Activated CD8-positive, alpha-beta memory T cell treated with anti-CD3 and anti-CD28 coated beads, Interleukin-2, amount 50 U/mL, for 4 hours (primary cell): ENCODE measurements at regions not wholly inside any gene's neighbourhood (a gene's known extent, or its start where the extent isn't known, plus 50 kb on each side); places are given as distances from the start of the nearest gene placed in this dataset.
"Not testable (repeated sequence)": the region's sequence is repeated elsewhere in the genome, so short reads cannot be mapped to it uniquely, and the experiment has no call there.

Source experiments
- DNase-seq: peaks from one replicate; pipeline ENCODE4 v3.0.0-alpha.2; 2020

DNA sequence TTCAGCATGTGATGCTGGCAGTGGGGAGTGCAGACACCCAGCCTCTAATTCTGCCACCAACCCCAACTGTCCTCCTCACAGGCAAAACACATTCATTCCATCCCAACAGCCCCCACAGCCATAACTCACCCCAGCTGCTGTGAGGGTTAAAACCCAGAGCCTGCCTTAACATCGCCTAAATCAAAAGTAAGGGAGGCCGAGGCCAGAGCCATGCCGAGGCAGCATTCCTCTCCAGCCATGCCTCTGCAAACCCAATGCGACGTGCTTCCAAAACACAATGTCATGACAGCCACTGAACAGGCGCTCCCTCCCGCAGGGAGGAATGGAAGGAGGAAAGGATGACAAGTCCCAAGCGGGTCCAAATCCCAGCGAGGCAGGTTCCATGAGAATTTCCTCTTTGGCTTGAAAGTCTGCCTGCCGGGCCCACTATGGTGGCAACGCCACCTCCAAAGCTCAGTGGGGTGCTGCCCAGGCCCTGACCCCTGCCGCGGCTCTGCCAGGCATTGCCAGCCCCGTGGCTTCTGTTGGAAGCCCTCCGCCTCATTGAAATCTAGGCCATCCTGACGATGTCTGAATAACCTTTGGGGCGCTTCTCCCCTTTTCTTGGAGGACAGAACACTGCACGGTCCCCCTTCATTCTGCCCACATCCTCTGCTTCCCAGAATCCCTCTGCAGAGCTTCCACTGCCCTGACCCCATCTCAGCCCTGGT, 472.3 kb downstream of the BRD1 start:
- no peak for DNase-seq

DNA sequence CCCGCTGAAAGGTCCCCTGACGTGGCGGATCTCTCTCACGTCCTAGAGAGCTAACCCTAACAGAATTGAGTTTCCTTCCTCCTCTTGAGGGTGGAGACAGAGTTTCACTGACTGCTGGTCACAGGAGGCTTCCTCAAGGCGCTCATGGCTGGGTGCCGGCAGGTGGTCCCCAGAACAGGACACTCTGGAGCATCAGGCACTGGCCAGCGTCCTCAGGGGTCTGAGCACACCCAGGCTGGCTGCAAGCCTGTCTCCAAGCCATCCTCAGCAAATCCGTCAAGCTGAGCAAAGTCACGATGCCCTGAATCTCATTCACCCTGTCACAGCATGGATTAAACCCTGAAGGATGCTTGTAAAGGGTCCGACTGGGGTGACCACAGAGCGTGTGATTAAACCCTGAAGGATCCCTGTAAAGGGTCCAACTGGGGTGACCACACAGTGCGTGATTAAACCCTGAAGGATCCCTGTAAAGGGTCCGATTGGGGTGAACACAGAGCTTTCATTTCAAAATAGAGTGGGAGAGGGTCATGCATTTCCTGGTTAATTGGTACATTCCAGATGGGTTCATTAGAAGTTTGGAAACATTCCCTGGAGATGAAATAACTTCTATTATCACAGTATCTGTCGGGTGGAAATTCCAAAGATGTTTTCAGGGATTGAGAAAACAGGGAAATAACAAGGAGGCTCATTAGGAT, 473.0 kb downstream of the BRD1 start:
- DNase-seq = no peak

DNA sequence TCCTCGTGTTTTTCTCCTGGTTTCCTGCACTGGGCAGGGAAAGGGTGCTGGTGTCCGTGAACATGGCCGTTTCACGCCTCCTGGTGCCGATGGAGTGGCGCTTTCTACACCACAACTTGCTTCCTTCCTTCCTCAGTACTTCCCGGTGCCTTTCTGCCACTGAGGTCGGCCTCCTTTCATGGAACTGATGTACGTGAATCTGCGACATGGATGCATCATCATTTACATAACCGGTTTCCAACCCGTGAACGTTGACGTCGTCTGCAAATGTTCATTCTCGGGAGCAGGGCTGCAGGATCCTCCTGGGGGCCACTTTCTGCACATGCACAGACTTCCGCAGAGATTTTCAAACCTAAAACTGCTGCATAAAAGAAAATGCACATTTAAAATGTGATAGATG, 474.4 kb downstream of the BRD1 start:
- DNase-seq = no peak

DNA sequence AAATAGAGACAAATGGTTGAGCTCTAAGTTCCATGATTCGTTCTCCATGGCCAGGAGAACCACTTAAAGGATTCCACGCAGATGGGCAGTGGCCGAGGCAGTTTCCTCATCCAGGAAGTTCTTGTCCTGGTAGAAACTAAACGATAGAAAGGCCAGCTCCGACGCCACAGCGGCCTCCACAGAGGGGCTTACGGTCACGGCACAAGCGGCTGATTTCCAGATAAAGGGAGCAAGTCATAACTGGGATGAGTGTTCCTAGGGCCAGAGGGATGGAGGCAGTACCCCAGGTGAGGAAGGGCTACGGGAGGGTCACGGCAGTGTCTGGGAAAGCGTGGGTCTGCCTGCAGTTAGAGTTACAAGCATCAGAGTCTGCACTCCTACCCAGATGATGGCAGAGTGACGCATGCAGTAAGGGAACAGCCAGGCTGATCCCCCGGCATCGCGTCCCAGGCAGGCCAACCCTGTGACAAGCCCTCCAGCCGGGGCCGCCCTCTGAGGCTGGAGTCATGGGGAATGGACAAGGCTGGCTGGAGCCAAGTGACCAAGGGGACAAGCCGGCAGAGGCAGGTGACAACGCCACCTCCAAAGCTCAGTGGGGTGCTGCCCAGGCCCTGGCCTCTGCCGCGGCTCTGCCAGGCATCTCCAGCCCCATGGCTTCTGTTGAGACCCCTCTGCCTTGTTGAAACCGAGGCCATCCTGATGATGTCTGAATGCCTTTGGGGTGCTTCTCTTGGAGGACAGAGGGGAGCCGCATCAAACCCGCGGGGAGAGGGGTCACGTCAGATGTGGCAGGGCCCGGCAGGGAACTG, 475.1 kb downstream of the BRD1 start:
- DNase-seq = no peak

DNA sequence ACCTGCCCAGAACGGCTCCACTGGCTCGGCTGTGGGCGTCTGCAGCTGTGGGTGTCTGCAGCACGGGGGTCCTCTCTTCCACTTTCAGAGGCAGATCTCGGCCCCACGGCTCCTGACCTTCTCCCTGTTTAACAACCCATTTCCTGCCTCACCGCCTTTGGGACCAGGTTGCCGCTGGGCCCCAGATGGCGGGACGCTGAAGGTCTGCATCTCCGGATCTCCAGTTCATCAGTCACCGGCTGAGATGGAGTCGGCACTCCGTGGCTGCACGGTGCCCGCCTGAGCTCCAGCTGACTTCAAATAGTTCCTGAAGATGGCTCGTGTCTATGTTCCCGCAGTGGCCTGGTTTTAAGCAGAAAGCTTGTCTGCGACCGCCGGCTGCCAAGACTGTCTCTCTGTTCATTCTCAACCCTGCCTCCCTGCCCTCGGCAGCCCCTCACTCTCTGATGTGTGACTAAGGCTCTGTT, 475.9 kb downstream of the BRD1 start:
- no peak for DNase-seq

DNA sequence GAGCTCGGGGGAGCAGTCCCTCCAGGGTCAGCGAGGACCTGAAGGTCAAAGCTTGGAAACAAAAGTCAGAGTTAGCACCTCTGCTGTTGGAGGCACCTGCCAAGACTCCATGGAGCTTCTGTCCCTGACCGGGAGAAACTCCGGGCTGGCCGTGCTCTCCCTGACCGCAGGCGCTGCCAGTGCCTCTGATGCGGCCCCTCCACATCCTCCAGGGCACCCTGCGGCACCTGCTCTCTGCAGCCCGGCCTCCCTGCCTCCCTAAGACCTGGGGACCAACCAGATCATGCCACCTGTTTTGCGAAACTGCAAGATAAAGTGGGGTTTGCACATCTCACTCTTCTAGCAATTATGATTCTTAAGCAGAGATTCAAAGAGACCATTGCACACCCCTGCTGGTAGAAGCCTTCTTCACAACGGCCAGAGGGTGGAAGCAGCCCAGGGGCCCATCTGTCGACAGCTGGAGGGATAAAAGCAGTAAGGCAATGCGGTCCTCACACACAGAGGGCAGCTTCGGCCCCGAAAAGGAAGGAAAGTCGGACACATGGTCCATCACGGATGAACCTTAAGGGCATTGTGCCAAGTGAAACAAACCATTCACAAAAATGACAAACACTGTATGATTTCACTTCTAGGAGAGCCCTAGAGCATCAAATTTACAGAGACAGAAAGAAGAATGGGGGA, 477.1 kb downstream of the BRD1 start:
- DNase-seq = no peak

DNA sequence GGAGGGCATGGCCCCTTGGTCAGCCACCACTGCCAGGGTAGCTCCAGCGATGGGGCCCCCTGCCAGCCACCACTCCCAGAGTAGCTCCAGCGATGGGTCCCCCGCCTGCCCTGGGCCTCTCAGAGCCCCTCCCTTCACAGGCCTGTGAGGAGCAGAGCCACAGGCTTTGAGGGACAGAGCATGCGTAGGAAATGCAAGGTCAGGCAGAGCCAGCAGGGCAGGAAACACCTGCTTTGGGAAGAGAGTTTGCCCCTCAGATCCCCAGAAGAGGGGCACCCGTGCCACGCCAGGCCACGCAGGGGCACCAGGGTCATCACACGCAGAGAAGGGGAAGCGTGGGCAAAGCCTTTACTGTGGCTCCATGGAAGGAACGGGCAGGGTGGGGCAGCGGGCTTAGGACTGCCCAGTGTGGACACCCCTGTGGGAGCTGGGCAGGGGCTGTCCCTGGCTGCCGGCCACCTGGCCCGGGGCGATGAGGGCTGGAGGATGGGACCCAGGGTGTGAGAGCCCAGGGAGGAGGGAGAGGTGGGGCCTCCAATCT, 477.8 kb downstream of the BRD1 start:
- no peak for DNase-seq

DNA sequence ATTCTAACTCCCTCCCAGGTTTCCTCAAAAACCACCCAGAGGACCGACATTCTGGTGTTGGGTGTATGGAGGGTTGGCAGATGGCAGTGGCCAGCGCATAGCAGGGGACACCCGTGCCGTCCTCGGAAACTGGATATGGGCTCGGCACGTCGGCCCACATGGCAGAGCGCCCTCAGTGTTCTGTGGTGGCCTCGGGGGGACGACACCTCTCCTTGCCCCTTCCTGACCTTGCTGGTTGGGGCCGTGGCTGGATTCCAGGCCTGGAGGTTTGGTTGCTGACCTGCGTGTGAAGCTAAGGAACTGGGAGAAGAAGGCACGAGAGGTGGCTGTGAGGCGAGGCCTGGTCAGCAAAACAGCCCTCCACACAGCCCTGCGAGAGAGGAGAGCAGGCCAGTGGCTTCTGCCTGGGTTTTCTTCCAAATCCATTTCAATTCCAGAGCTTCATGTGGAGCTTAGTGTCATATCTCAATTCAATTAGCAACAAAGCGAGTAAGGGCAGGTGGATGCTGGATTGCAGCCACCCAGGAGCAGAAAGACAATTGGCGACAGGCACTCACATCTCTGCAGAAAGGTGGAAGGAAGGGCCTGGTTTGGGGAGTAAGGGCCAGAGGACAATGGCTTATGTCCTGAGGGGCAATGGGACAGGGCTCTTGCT, 478.4 kb downstream of the BRD1 start:
- DNase-seq = no peak

DNA sequence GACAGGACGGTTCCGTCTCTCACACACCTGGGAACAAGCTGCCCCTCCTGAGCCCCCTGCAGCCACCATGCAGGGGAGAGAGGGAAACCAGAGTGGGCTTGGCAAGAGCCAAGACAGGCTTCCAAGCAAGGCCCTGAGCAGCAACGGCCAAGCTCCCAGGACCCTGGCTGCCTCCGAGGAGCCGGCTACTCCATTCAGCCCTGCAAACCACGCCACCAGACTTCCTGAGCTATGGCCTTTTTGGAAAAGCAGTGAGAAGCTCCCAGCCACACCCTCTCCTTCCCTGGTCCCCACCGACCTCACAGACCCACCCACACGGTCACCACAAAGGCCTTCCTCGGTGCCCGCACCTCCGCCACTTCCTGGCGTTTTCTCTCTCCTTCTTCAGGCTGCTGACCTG, 479.0 kb downstream of the BRD1 start:
- no peak for DNase-seq

DNA sequence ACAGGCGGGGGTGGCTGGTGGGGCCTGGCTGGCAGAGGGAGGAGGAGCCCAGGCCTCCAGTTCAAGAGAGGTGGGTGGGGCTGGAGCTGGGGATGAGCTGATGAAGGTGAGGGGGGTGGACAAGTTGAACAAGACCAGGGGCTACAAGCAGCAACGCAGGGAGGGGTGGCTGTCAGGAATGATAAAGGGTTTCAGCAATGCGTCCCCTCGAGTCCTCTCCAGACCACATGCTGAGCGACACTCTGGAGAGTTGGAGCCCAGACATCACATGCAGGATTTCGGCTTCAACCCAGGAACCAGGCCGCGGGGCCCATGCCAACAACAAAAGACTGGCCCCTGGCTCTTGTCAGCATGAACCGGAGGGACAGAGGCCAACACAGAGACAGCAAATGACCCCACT, 480.3 kb downstream of the BRD1 start:
- DNase-seq = no peak

DNA sequence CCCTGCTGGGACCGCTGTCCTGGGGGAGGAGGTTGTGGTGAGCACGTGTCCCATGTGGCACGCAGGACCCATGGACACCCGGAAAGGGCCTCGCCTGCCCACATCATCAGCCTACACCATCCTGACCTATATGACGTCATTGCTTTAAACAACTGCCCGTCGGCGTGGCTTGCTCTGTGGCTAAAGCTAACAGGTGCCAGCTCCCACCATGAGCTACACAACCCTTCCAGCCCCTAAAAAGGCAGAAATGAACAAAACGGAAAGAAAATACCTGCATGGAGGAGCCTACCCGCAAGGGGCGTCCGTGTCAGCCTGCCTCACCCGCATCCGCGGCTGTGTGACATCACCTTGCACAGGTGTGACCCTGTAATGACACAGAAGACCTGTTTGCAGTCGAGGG, 481.8 kb downstream of the BRD1 start:
- no peak for DNase-seq

DNA sequence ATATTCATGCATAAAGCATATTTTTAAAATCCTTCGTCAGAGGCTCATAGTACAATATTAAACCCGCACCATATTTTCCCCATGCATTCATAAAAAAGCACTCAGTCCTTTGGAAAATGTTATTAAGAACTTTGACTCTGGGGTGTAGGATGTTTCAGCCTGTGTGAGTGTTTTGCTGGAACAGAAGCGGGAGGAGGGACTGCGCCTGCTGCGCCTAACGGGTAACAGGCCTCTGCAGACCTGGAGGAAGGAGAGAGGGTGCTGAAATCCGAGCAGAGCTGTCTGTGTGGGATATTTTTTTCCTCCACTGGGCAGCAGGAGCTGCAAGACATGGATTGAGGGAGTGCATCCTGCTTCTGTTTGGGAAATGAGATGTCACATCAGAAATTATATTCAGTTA, 483.0 kb downstream of the BRD1 start:
- DNase-seq = no peak

DNA sequence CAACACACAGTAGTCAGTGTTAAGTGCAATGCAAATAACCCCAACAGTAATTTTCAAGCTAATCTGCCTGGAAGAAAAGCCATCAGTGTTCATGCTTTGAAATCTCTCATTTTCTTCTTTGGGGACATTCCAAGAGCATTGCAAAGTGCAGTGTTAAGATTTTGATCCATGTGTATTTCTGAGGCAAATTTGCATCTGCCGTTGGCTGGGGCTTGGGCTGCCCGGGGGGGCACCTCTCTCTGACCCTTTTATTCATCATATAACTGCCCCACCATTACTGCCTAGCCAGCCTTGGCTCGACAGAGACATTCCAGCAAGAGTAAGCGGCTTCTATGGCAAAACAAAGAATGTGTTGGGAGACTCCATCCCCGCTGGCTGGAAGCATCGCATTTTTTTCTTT, 483.5 kb downstream of the BRD1 start:
- DNase-seq = no peak

DNA sequence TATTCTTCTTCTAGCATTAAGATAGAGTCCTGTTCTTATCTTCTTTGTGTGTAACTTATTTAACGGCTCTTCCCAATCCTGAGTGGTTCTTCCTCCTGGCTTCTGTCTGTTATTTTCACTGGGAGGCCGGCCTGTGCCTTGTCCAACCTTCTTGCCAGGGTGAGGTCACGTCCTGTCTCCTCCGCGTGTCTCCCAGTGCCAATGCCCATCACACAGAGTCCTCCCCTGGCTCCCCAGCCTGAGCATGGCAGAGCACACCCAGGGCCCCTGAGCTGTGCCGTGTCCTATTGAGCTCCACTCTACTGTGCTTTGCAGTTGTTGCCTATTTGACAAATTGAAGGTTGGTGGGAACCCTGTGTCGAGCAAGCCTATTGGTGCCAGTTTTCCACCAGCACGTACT, 487.3 kb downstream of the BRD1 start:
- DNase-seq = no peak

DNA sequence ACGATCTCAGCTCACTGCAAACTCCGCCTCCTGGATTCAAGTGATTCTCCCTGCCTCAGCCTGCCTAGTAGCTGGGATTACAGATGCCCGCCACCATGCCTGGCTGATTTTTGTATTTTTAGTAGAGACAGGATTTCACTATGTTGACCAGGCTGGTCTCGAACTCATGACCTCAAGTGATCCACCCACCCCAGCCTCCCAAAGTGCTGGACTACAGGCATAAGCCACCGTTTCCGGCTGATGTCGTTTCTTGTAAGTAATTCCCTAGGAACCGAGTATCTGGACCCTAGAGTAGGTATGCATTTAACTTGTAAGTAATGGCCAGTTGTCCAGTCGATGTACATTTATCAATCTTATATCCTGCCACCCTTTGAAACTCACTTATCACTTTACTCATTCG, 491.2 kb downstream of the BRD1 start:
- DNase-seq = not testable (repeated sequence)

DNA sequence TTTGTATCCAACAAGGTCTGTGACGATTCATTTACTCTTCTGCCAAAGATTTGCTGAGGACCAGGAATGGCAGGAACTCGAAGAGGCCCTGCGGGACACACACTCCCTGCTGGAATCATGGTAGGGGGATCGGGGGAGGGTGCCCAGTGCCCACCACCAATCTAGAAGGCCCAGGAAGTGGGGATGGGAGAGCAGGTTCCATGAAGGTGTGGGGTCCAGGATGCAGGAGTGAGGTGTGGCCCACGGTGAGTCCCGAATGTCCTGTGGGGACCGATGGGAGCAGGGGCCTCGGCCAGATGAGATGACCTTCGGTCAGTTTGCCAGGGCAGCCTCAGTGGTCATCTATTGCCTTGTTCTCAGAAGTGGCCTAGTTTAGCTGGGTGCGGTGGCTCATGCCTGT, 492.7 kb downstream of the BRD1 start:
- DNase-seq = no peak

DNA sequence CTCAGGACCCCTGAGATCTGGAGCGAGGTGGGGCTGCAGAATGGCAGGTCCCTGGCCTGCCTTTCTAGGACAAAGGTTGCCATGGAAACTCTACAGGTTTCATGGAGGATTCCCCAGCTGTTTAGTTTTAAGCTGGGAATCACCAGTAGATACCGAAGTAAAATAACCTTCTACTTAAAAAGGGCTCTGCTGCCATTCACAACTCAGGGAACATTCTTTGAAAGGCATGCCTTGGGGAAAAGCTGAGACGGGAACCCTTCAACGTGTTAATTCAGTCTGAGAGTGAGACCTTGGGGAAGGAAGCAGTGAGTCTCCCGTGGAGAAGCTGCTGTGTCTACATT, 493.3 kb downstream of the BRD1 start:
- no peak for DNase-seq

DNA sequence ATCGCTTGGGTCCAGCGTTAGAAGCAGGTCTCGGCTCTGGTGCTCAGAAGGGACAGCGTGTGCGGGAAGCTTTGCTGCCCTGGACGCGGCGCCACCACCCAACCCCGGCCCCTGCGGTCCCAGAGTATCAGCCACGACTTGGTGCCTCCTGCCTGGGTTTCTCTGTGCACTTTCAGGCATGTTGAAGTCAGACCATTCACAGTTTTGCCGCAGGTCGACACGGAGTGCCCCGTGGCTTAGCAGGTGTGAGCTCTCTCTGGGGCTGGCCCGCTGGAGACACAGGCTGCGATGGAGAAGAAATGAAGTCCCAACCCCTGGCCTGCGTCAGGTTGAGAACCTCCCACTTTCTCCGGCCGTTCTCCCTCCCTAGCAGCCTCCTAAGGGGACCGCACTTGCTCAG, 494.5 kb downstream of the BRD1 start:
- DNase-seq = no peak

DNA sequence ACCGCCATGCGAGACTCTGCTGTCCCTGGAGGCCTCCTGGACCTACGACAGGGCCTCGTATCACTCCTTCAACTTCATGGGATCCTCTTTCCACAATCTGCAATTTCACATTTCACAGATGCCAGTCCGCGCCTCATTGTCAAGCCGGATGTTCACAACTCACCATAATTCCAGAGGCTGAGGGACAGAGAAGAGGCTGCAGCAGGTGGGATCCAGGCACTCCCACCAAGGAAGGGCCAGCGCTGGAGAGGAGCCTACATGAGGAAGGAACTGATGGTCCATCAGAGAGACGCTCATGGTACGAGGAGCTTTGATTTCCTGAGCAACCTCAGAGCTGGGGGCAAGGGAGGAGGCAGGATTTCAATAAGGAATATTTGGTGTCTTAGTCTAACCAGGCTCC, 495.0 kb downstream of the BRD1 start:
- DNase-seq = no peak

DNA sequence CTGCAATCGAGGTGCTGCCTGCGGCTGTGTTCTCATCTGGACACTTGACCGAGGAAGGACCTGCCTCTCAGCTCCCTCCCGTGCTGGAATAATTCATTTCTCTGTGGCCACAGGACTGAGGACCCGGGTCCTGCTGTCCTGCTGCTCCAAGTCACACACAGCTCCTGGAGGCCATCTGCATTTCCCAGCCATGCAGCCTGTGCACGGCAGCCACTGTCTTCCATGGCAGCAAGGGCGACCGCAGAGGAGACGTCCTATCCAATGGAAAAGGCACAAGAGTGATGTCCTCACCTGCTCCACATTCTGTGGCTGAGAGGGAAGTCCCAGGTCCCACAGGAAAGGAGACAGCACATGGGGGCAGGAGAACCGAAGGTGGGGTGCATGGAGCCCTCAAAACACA, 495.8 kb downstream of the BRD1 start:
- no peak for DNase-seq

DNA sequence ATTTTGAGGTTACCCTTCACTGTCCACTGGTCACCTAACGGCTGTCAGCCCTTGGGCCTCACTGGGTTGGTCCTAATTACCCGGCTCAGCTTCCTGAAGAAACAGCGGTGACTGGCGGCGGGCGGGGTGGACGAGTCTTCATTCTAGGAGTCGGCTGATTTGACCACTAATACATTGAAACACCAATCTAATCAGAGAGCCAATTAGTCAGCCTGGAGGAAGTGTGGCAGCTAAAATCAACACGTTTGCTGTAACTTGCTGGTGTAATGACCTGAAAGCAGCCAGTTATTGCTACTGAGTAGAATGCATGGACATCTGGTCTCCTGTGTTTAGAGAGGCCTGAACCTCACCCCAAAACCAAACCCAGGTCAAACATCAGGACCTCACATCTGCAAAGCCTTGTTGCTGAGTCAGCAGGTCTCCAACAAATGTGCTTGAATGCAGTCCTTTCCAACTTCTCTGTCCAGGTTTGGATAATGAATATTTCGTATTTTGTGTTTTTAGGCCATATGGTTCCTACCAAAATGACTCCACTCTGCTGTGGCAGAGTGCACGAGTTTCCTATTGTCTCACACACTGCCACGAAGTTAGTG, 496.4 kb downstream of the BRD1 start:
- DNase-seq = no peak
